Kidney (tissue), 13 donors: ENCODE measurements at regions not wholly inside any gene's neighbourhood (a gene's known extent, or its start where the extent isn't known, plus 50 kb on each side); places are given as distances from the start of the nearest gene placed in this dataset.

ENCODE experiments used
- DNase-seq, 5 donors: peaks; one replicate each; pipeline ENCODE4 v3.0.0-alpha.2; 2013 to 2020
- FAIRE-seq: peaks from 2 replicates; lab custom pipeline; 2012; peaks lifted over from hg19 to GRCh38; lab: Jason Lieb, UNC
- H3K27ac ChIP-seq, 2 donors: one replicate each; pipeline ENCODE4 v1.7.0; 2013; ENCODE audit warnings: low read depth in 2 of 2, low read length in 2 of 2, inconsistent platforms in 1 of 2
- H3K27me3 ChIP-seq: one replicate; pipeline ENCODE4 v1.7.1; 2013; ENCODE audit warnings: low read length, inconsistent platforms; ENCODE audit not compliant: control insufficient read depth, insufficient read depth
- H3K36me3 ChIP-seq, 3 donors: one replicate each; pipeline versions ENCODE4 v1.7.0 to v1.7.1; 2013; ENCODE audit warnings: low read length in 3 of 3, control low read depth in 1 of 3, inconsistent platforms in 1 of 3; ENCODE audit not compliant: insufficient read depth in 3 of 3, control insufficient read depth in 2 of 3
- H3K4me1 ChIP-seq, 3 donors: one replicate each; pipeline versions ENCODE4 v1.7.0 to v1.7.1; 2013; ENCODE audit warnings: low read length in 3 of 3, inconsistent platforms in 1 of 3, low read depth in 1 of 3; ENCODE audit not compliant: control insufficient read depth in 2 of 3, insufficient read depth in 2 of 3
- H3K4me3 ChIP-seq, 3 donors: one replicate each; pipeline versions ENCODE4 v1.7.0 to v1.8.1; 2013; ENCODE audit warnings: low read length in 3 of 3, control low read depth in 1 of 3, inconsistent platforms in 1 of 3
- H3K9ac ChIP-seq, 3 donors: one replicate each; pipeline versions ENCODE4 v1.7.0 to v1.7.1; 2013; ENCODE audit warnings: low read length in 3 of 3, control low read depth in 1 of 3, inconsistent platforms in 1 of 3
- H3K9me3 ChIP-seq, 3 donors: one replicate each; pipeline versions ENCODE4 v1.7.0 to v1.7.1; 2013; ENCODE audit warnings: low read length in 3 of 3, control low read depth in 1 of 3, inconsistent platforms in 1 of 3; ENCODE audit not compliant: control insufficient read depth in 2 of 3, insufficient read depth in 1 of 3
- CTCF ChIP-seq: IDR thresholded peaks from 3 replicates; pipeline ENCODE4 v1.5.1; 2012; ENCODE audit warnings: mild to moderate bottlenecking, moderate library complexity, borderline replicate concordance; ENCODE audit not compliant: insufficient read depth; ENCODE audit errors: extremely low read depth
- intact Hi-C: fragments of 100-400 bp; cut with DNase I; formaldehyde crosslinking; loops from one replicate; pipeline ENCODE4 v1.11.1; 2022
- donor health status: control.
- donor health status: control.
- donor health status: control.
- donor health status: control.
- donor health status: control.
- donor health status: DM: yes; HTN: yes; CAD: no.
- donor health status: Normal renal cell carcinoma (clear cell type).

DNA sequence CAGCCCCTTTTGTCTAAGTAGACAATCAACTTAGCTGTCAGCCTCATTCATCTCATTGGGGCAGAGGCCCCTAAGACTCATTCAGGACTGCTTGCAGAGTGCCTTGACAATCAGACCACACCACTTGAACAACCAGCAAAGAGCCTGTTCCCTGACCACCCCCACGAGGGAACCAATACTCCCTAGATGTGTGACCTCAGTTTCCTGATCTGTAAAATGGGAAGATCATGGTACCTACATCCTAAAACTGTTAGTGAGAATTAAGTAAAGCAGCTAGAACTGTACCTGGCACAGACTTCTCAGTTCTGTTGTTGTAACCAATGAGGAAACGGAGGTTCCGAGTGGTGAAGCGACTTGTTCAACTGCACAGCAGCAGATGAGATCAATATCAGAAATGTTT is 298.5 kb downstream of the RRAGC start:
- FAIRE-seq = no peak

DNA sequence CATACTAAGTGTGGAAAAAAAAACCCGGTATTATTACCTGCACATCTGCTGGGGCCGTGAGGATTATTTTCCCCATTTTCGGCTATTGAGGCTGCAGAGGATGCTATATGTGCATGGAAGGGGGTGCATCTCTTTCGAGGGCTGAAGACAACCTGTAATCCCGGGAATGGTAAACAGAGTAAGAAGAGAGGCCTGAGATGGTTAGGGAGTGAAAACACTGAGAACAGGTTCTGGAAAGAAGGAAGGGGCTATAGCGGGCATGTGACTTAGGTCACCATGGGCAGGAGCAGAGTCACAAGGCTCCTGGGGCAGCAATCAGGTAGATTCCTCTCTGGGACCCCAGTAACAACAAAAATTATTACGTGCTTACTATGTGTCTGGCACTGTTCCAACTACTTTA is 299.1 kb downstream of the RRAGC start:
- no peak for TF ChIP-seq CTCF
- Histone ChIP-seq H3K27ac (no peak overlapping the region), H3K9me3 (no peaks in the 10 kb centered on the region), H3K4me1 (peaks cover 0 to 3% (median 0%) of the 10 kb centered on the region in 3 donors), H3K9ac (no peak overlapping the region), H3K4me3 (no peak overlapping the region), H3K27me3 (no peaks in the 10 kb centered on the region), H3K36me3 (no peaks in the 10 kb centered on the region)
- DNase-seq (no peak), FAIRE-seq (no peak)
- intact Hi-C loops = no loop called here

More for the DNA sequence above, 298.5 kb downstream of the RRAGC start:
- TF ChIP-seq CTCF = no peak
- Histone ChIP-seq H3K36me3 (no peaks in the 10 kb centered on the region), H3K27me3 (no peaks in the 10 kb centered on the region), H3K9ac (no peak overlapping the region), H3K4me1 (peaks cover 0 to 3% (median 0%) of the 10 kb centered on the region in 3 donors), H3K4me3 (no peak overlapping the region), H3K9me3 (no peaks in the 10 kb centered on the region), H3K27ac (no peak overlapping the region)
- intact Hi-C loops = no loop called here
- no peak for DNase-seq

DNA sequence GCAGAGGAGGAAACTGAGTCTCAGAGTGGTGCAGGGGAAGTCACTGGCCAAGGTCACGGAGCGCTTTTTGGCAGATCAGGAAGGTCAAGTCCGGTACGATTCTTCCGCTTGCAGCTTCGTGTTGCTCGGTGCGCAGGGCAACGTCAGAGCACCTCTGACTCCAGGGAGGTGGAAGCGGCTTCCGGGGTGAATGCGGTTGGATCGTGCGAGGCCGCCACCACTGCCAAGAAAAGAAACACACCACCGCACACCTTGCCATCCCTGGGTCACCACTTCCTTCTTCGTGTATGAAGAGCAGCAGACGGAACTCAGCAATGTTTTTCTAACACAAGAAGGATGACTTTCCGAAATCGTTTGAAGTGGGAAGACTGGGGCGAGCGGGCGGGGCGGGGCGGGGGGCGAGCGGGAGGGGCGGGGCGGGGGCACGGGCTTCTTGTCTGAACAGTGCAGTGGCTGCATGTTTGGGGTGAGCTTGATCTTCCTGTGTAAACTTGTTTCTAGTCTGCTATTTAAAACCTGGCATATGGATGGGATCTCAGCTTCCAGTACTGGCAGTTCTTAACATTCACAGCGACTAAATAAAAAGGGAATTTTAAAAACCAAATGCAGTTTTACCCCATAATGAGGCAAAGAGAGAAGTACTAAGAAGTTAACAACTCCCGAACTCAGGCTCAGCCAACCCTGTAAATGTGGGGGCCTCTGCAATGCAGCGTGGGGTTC is 300.0 kb downstream of the RRAGC start:
- H3K27me3 ChIP-seq = no peaks in the 10 kb centered on the region
- FAIRE-seq = no peak
- peak overlapping the region in 1 of 3 donors; percentile 20 for H3K4me3 ChIP-seq
- peak in 4 of 5 donors; percentile 26 to 84 (median 48) for DNase-seq
- H3K9me3 ChIP-seq = no peaks in the 10 kb centered on the region
- no peaks in the 10 kb centered on the region for H3K36me3 ChIP-seq
- intact Hi-C loops = no loop called here
- H3K4me1 ChIP-seq = peaks cover 0 to 3% (median 0%) of the 10 kb centered on the region in 3 donors
- no peak for TF ChIP-seq CTCF
- no peak overlapping the region for H3K9ac ChIP-seq
- H3K27ac ChIP-seq = no peak overlapping the region
